ELR (cell line): ENCODE measurements at regions not wholly inside any gene's neighbourhood (a gene's known extent, or its start where the extent isn't known, plus 50 kb on each side); places are given as distances from the start of the nearest gene placed in this dataset.
"Not testable (repeated sequence)": the region's sequence is repeated elsewhere in the genome, so short reads cannot be mapped to it uniquely, and the experiment has no call there.

Experiments
- DNase-seq: peaks from one replicate; pipeline ENCODE4 v3.0.0-alpha.2; 2015; ENCODE audit warnings: low read depth

DNA sequence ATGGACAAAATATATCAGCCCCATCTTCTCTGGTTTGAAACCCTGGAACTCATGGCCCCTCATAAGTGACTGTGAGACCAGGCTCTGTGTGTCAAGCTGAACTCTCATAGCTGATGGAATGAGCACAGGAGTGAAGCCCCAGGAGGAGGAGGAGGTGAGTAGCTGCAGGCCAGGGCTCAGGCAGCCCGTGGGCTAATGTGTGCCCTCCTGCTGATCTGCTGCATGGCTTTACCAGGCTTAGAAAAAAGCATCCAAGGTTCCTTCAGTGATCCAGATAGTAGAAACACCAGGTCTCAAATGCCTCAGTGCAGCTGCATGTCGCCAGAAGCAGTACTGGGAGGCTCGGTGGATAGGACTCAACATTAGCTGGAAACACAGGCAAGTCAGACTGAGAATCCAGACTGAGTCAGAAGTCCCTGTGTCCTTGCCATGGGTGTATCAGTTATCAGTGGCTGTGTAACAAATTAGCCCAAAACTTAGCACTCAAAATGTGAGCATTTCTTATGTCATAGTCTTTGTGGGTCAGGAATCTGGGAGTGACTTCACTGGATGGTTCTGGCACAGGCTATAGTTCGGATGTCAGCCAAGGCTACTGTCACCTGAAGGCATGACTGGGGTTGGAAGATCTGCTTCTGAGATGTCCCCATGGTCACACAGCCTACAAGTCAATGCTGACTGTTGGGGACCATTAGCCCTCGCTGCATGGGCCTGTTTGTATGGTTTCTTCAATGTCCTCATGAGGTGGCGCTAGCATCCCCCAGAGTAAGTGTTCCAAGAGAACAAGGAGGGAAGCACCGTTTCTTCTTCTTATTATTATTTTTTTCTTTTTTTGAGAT, 255.4 kb upstream of the IRF2BP2 start:
- no peak for DNase-seq

DNA sequence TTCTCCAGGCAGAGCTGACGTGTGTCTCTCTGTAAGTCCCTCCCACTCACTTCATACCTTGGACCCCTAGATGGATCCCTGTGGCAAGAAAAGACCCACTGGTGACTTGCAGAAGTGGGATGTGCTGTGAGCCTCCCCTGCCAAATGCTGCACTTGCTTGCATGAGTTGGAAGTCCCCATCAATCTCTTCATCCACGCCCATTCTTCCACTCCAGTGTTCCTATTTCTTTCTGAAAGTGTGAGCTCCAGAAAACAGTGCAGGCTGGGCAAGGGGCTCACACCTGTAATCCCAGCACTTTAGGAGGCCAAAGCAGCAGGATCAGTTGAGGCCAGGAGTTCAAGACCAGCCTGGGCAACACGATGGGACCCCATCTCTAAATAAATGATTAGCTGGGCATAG, 254.1 kb upstream of the IRF2BP2 start:
- no peak for DNase-seq

DNA sequence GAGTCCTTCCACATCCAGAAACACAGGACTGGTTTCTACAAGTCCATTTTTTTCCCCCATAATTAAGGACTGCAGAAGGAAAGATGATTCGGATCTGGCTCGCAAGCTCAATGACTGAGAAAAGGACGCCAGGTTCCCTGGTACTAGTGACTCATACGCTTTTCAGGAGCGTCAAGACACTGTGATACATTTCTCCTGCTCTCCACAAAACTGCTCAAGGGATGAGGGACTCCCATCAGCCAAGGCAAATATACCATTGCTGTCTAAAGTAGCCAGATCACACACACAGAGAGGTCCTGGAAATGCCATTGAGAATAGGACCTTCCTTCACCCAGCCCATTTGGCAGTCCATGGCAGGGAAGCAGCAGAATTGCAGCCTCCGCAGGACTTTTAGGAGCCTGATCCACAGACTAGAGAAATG, 253.6 kb upstream of the IRF2BP2 start:
- peak; percentile 74 for DNase-seq

DNA sequence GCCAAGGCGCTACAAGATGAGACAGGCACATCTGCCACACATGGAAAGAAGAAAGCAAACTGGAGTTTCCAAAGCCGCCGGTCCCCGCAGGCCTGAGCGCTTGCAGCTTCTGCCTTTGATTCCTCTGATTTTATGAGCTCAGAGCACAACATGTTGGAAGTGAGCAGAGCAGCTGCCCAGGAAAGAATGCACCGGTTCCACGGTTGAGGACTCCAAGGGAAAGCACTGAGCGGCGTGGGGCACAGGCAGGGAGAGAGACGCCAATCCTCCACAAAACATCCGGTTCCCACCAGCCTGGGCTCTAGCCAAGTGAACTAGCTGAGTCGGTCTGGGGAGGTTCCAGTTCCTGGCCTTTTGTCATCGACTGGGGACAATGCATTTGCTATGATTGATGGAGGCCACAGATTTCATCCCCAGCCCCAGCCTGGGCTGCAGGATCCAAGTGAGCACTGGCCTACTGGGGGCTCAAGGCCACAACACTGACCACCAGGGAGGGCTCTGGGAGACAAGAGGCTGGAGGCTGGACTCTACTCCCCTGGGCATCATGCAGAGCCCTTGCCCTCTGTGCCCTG, 253.1 kb upstream of the IRF2BP2 start:
- peak; percentile 60 for DNase-seq

DNA sequence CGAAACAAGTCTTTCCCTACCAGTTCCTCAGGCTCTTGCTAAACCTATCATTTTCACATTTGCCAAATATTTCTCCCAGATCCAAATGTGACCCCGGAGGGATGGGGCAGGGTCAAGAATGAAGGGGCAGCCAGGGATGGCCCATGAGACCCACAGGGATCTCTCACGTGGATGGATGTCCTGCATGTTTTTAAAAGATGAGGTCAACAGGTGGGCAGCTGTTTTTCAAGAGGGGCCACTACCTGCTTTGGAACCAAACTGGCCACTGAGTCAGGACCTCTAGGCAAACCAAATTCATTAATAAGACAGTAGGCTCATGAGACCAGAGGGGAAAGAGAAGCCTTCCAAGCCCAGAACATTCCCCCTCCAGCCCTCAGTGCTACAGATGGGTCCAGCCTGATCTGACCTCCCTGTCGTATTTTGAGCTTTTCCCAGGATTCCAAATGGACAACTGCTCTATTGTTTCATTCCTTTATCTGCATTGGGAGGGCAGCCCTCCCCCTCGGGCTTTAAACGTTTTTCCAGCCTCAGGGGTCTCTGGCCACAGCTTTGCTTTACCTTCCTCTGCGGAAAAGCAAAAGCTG, 252.5 kb upstream of the IRF2BP2 start:
- no peak for DNase-seq

DNA sequence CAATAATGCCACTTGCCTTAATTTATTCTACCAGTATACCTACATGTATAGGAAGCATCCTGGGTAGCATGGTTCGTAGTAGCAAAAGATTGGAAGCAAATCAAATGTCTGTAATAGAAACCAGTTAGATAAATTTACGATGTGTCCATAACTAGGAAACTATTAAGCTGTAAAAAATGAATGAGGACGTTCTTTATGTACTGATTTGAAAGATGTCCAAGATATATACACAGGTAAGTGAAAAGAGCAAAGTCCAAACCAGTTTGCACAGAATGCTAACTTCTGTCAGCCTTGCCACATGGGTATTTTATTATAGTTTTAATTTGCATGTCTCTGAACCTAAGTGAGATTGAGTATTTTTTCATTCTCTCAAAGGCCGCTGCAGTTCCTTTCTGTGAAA, 251.8 kb upstream of the IRF2BP2 start:
- no peak for DNase-seq

DNA sequence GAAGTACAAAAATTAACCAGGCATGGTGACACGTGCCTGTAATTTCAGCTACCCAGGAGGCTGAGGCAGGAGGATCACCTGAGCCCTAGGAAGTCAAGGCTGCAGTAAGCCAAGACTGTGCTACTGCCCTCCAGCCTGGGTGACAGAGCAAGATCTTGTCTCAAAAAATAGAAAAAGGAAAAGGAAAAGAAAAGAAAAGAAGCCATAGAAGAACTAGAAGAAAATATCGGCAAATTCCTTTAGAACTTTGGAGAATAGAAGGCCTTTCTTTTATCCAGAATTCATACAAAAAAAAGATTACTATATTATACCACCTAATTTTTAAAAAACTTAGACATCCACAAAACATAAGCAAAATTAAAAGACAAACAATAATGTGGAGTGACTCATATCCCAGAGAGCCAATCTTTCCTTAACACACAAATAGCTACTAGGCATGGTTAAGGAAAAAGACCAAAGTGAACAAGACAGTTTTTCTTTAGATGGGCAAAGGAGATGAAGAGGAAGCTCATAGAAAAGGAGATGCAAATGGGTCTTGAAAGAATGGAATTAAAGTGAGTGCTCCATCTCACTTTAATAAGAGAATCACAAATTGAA, 251.1 kb upstream of the IRF2BP2 start:
- DNase-seq: no peak

DNA sequence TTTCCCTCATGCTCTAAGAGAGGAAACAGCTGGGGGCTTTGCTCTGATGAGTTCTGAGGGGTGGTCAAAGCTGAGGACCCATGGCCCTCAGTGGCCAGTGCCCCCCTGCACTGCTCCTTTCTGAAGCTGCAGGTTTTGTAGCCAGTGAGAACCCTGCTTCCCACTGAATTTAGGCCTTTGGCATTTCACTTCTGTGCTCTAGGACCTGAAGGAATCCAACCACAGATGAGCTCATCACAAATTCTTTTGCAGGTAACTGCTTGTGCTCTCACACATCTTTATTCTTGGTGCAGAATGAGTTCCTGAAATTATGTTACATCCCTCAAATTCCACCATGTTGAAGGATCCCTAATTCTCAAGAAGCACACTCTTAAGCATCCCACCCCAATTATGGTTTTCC, 248.7 kb upstream of the IRF2BP2 start:
- DNase-seq: no peak

DNA sequence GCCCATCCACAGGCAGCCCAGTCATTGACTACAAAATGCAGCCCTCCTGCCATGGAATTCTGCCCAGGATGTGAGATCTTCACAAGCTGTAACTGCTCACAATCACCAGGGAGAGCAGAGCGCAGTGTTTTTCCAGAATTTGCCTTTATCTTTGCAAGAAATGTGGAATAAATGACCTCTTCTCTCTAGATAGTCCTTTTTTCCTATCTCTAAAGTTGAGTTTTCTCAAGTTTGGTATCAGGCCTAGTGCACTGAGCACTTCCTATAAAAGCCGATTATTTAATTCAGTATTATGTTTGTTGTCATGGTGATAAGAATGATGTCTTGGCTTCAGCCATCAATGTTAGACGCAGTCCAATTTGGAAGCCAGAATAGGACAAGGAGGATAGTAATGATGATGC, 246.9 kb upstream of the IRF2BP2 start:
- DNase-seq: no peak

DNA sequence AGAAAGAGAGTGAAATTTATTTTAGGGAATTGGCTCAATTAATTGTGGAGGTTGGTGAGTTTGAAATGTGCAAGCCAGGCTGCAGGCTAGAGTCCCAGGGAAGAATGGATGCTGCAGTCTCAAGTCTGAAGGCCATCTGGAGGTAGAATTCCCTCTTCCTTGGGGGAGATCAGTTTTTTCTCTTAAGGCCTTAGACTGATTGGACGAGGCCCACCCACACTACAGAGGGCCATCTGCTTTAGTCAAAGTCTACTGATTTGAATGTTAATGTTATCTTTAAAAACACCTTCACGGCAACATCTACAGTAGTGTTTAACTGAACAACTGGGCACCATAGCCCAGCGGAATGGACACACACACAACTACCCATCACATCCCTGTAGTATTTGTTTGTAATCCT, 245.9 kb upstream of the IRF2BP2 start:
- no peak for DNase-seq

DNA sequence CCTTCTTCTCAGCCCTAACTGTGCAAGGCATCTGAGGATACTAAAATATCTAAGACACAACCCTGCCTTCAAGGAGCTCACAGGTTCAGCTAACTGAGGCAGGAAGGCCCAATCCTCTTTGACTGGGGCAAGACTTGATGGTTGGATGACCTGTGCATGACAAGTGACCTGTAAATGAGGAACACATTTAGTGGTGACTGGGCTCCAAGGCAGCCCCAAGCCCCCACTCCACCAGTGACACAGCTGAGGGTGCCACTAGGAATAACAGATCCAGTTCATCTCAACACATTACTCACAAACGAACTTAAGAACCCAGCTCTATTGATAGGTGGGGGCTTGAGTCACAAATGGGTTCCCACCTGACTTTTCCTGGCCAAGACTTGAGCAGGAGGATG, 244.7 kb upstream of the IRF2BP2 start:
- DNase-seq: no peak

DNA sequence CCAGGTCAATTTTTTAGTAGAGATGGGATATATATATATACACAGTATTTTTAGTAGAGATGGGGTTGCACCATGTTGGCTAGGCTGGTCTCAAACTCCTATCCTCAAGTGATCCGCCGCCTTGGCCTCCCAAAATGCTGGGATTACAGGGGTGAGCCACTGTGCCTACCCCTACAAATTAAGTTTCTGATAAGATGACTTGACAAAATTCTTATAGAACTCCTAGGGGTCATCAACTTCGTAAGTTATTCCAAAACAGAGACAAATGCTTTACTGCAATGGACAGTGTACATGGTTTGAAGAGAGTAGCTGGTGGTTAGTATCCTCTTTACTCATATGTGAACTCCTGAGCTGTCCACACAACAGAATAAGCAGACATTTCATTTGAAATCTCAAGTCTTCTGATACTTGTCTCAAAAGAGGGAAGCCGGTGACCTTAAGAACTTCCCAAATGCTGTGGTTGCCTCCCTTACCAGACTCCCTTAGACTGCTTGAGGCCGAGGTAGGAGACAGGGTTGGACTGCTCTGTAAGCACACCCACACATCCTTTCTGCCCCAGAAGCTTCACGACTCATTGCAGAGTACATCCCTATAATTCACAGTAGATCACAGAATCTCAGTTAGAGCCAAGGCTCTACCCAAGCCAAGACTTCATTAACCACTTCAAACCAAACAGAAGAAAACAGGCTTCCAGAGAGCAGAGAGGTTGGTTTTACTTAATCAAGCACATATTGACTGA, 244.1 kb upstream of the IRF2BP2 start:
- DNase-seq: no peak

DNA sequence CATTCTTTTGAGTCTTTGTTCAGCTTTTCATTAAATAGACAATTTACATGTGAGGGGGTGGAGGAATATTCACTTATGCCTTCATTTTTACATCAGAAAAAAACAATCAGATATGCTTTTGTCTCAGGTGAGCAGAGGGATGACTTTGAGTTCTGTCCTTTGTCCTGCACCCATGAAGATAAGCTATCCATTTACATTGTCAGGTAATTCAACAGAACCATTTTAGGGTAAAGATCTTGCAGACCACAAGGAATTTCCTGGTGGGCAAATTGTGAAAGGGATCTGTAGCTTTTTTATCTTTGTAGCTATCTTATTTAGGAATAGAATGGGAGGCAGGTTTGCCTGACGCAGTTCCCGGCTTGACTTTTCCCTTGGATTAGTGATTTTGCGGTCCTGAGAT, 242.7 kb upstream of the IRF2BP2 start:
- DNase-seq: no peak

DNA sequence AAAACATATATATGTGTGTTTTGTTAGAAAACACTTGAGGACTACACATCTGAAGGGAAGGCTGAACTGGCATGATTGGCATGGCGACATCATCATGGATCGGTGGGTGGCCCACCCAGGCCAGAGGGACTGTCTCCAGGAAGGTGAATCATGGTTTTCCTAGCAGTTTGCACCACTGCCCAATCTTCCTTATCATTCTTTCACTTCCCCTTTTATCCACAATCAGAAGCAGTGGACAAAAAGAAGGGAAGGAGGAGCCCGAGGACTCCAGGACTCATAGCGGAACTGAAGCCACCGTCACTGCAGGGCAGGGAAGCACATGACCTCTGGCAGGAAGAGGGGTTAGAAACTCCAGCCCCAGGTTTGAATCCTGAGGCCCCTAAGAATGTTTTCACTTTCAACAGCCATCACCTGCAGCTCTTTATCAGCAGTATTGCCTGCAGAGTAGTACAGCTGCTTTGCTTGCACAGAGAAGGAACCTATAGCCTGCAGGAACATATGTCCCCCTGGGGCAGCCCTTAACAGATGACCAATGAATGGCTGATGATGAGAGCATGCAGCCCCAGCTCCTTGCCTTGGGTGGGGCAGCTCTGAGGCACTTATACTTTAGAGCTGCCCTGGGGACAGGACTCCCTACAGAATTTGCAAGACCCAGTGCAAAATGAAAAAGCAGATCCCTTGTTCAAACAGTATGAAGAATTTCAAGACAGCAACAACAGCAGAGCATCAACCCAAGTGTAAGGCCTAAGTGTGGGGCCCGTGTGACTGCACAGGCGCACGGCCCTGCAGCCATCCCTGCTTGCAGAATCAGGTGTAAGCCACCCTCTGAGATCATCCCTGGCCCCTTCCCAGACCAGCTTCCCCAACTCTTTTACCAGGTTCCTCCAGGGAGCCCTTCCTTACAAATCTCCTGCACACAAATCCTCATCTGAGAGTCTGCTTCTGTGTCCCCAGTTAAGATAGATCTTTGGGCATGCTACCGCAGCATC, 241.8 kb upstream of the IRF2BP2 start:
- DNase-seq: peak; percentile 52

DNA sequence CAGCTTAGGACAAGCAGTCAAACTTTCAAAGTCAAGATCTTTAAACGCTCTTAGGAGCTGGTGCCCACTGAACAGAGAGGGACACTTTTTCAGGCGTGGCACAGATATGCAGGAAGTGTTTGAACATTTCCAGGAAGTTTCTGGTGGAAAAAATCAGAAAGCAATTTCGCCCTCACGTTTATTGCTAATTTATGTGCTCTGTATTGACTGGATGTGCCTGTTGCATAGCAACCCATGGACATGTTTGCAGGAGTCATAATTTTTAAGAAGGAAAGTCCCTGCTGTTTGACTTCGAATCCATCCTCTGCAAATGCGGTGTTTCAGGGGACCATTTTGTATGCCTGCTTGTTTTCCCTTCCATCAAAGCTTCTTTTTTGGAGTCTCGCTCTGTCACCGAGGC, 239.9 kb upstream of the IRF2BP2 start:
- DNase-seq: no peak

DNA sequence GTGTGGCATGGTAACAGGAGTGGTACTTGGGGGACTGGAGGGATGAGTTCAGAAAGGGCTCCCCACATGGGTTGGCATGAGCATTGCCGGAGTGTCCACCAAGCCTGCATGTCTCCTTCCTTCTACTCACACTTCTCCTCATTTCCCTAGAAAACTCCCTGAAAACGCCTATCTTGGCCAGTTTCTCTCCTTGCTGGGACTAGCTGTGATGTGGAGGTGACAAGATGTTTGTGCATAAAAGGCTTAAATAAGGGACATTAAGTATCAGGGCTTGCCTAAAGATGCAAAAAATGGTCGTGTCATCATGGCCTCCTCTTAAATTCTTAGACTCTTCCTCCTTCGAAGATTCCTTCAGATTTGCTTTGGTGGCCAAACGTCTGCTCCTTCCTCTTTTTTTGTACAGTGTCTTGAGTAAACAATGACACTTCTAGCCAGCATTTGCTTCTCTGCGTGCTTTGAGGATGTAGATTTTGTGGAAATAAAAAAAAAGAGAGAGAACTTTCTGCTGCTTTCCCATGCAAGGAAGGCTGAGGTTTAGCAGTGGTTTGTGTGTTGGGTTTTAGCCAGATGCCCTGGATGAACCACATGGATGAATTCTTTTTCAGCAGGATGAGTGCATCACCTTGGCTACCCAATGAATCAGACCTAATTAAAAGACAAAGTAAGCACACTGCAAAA, 239.1 kb upstream of the IRF2BP2 start:
- DNase-seq: peak; percentile 74

DNA sequence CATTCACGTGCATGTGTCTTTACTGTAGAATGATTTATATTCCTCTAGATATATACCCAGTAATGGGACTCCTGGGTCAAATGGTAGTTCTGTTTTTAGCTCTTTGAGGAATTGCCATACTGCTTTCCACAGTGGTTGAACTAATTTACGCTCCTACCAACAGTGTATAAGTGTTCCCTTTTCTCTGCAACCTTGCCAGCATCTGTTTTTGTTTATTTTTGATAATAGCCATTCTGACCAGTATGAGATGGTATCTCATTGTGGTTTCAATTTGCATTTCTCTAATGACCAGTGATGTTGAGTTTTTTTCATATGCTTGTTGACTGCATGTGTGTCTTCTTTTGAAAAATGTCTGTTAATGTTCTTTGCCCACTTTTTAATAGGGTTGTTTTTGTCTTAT, 236.8 kb upstream of the IRF2BP2 start:
- not testable (repeated sequence) for DNase-seq

DNA sequence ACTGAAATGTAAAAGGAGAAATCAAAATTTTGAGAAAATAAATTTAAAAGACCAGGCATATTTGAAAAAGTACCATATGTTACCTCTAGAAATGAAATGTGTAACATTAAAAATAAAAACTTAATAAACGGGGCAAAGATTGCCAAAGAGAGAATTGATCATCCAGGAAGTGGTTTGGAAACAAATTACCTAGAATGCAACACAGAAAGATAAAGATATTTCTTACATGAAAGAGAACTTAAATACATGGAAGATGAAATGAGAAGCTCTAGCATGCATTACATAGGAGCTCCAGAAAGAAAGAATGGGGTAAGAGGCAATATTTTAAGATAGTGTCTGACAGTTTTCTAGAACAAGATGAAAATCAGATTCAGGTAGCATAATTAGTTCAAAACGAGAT, 235.9 kb upstream of the IRF2BP2 start:
- DNase-seq: no peak

DNA sequence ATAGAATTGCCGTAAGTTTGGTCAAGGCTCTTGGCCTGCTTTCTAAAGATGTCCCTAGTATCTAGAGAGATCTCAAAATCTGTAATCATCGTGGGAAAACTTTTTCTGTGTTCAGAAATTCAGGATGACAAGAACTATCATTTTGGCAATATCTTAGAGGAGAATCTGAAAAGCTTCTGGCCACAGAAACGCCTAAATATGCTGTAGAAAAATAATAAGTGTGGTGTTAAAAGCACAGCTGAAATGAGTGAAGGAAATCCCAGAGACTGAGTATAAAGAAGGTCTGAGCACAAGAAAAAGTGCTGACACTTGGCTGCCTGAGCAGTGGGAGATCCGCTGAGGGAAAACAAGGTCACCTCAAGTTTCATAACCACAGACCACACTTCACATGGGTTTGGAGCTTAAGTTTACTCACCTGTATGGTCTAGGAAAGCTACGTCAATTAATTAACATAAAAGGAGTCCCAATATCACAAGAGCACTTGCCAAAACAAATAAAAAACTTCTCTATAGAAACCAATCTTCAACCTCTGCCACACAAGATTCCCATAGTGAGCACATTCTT, 235.2 kb upstream of the IRF2BP2 start:
- no peak for DNase-seq

DNA sequence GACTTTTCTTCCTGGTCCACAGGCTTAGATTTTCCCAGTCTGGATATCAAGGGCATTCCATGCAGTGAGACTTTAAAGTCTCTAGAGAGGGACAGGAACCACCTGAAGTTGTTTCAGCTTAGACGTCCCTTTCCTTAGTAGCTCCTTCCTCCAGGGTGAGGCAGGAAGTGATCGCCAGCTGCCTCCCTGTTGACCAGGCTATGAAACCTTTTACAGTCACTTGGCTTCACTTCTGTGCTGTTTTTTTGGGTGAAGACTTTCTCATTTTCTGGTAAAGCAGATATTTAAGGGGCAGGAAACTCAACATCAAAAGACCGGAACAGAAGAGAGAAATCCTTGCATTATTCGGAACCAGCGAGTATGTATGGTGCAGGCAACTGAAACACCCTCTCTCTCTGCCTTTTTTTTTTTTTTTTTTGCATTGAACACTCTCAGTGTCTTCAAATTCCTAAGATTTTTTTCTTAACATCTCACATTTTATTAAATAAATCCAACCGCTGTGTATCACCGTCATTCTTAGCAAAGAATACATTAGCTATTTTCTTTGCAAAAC, 234.6 kb upstream of the IRF2BP2 start:
- no peak for DNase-seq
